Testis (tissue), 2 donors: ENCODE measurements at regions not wholly inside any gene's neighbourhood (a gene's known extent, or its start where the extent isn't known, plus 50 kb on each side); places are given as distances from the start of the nearest gene placed in this dataset.

Source experiments
- DNase-seq: peaks from one replicate; pipeline ENCODE4 v3.0.0-alpha.2; 2019
- H3K27ac ChIP-seq, 2 donors: fragments of 200-600 bp; sonication (generic); one replicate each; pipeline ENCODE4 v1.5.1; 2019
- H3K27me3 ChIP-seq: fragments of 200-600 bp; sonication (generic); one replicate; pipeline ENCODE4 v1.5.1; 2019
- H3K36me3 ChIP-seq: fragments of 200-600 bp; sonication (generic); one replicate; pipeline ENCODE4 v1.5.1; 2017; ENCODE audit warnings: low read depth; ENCODE audit errors: missing control alignments
- H3K4me1 ChIP-seq: fragments of 200-600 bp; sonication (generic); one replicate; pipeline ENCODE4 v1.5.1; 2019
- H3K4me3 ChIP-seq, 2 donors: fragments of 200-600 bp; sonication (generic); one replicate each; pipeline ENCODE4 v1.5.1; 2017 to 2019
- H3K9me3 ChIP-seq: fragments of 200-600 bp; sonication (generic); one replicate; pipeline ENCODE4 v1.5.1; 2017
- CTCF ChIP-seq, 3 experiments: fragments of 450-650 bp in 2 of 3; fragments of 200-600 bp in 1 of 3; sonication (generic) in 1 of 3; IDR thresholded peaks; one replicate each; pipeline ENCODE4 v1.5.1; 2016 to 2019; ENCODE audit warnings: antibody characterized with exemption in 3 of 3, mild to moderate bottlenecking in 2 of 3, moderate library complexity in 1 of 3
- POLR2A ChIP-seq: fragments of 450-650 bp; IDR thresholded peaks from one replicate; pipeline ENCODE4 v1.6.1; 2017; ENCODE audit warnings: antibody characterized with exemption, mild to moderate bottlenecking, moderate library complexity
- WGBS, 2 donors: methylation state at CpG; one replicate each; pipeline ENCODE4 v1.1.5; 2018; 5-methylcytosine and 5-hydroxymethylcytosine counted together
- intact Hi-C: fragments of 100-400 bp; cut with DNase I; formaldehyde crosslinking; loops from one replicate; pipeline ENCODE4 v1.15.1; 2023; ENCODE audit warnings: low total_unique reads

GRCh38 chr1:57549300-57549699 is 125.4 kb upstream of the DAB1 start:
- Histone ChIP-seq H3K27ac (no peak overlapping the region), H3K36me3 (no peaks in the 10 kb centered on the region), H3K4me1 (no peaks in the 10 kb centered on the region), H3K27me3 (no peaks in the 10 kb centered on the region), H3K4me3 (no peak overlapping the region), H3K9me3 (no peaks in the 10 kb centered on the region)
- 74 to 81% methylated on average over 4 of the region's 4 CpGs for WGBS, 2 donors
- intact Hi-C loops: no loop called here
- no peak for TF ChIP-seq CTCF (IDR thresholded peaks at IDR 0.05)
- TF ChIP-seq POLR2A: no peak
- DNase-seq: no peak

DNA sequence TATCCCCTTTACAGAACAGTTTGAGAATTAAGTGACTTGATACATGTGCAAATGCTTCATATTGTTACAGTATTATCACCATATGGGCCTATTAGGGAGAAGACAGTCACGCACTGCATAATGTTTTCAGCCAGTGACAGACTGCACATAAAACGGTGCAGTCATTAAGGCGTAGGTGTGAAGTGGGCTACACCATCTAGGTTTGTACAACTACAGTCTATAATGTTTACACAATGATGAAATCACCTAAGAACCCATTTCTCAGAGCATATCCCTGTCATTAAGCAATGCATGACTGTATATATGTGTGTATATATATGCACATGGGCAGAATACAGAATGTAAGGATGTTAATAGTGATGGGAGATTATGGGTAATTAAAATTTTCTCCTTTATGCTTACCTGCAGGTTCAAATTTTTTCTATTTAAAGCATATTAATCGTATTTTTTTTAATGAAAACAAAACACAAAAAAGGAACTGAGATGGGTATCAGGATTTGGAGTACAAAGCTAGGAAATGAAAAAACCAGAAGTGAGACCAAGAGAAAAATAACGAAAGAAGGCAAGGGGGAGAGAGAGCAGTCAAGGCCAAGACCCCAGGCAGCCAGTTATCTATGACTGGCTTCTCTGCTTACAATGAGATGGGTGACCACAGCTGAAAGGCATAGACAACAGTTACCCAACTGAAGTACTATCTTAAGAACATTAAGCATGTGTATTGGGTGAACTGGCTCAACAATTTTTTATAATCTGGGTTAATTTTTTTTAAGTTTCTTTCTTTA is 122.9 kb upstream of the DAB1 start:
- H3K4me1 ChIP-seq: no peaks in the 10 kb centered on the region
- intact Hi-C loops: no loop called here

DNA sequence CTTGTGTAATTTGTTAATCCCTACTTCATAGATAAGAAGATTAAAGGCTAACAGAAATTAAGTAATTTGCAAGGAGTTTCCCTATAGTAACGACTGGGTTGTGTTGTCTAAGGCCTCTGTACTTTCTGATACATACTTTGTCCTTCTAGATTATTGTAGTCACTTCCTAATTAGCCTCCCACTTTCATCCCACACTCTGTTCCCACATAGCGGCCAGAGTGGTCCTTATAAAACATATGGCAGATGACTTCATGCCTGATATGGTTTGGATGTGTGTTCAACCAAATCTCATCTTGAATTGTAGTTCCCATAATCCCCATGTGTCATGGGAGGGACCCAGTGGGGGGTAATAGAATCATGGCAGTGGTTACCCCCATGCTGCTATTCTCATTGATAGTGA is 120.5 kb upstream of the DAB1 start:
- TF ChIP-seq CTCF (IDR thresholded peaks at IDR 0.05) (no peak), POLR2A (no peak)
- Histone ChIP-seq H3K4me1 (no peaks in the 10 kb centered on the region), H3K9me3 (no peaks in the 10 kb centered on the region), H3K36me3 (no peaks in the 10 kb centered on the region), H3K27ac (no peak overlapping the region), H3K27me3 (no peaks in the 10 kb centered on the region), H3K4me3 (no peak overlapping the region)
- WGBS, 2 donors: 31 to 42% methylated on average over 2 of the region's 2 CpGs
- intact Hi-C loops: no loop called here
- DNase-seq: no peak

More for the DNA sequence above, 122.9 kb upstream of the DAB1 start:
- Histone ChIP-seq H3K36me3 (no peaks in the 10 kb centered on the region), H3K4me3 (no peak overlapping the region), H3K27ac (no peak overlapping the region), H3K27me3 (no peaks in the 10 kb centered on the region), H3K9me3 (no peaks in the 10 kb centered on the region)
- no peak for DNase-seq
- TF ChIP-seq CTCF (IDR thresholded peaks at IDR 0.05) (no peak), POLR2A (no peak)
- 77 to 82% methylated on average over 5 of the region's 5 CpGs for WGBS, 2 donors

GRCh38 chr1:57536749-57537423 is 113.0 kb upstream of the DAB1 start:
- TF ChIP-seq CTCF (IDR thresholded peaks at IDR 0.05) (no peak), POLR2A (no peak)
- Histone ChIP-seq H3K27ac (no peak overlapping the region), H3K27me3 (no peaks in the 10 kb centered on the region), H3K9me3 (no peaks in the 10 kb centered on the region), H3K4me1 (no peaks in the 10 kb centered on the region), H3K4me3 (no peak overlapping the region), H3K36me3 (no peaks in the 10 kb centered on the region)
- intact Hi-C loops: no loop called here
- WGBS, 2 donors: 72 to 79% methylated on average over 5 of the region's 5 CpGs
- no peak for DNase-seq
